SK-N-SH (cell line): ENCODE measurements at regions not wholly inside any gene's neighbourhood (a gene's known extent, or its start where the extent isn't known, plus 50 kb on each side); places are given as distances from the start of the nearest gene placed in this dataset.

Experiments used
- CTCF ChIA-PET: fragments of 300-600, 350-600 bp; formaldehyde crosslinking; extraction: SDS; loops from one replicate; lab custom pipeline; 2021; lab: Yijun Ruan, JAX
- POLR2A ChIA-PET: fragments of 350-600 bp; sonication (Branson Sonifier 250); formaldehyde crosslinking; extraction: SDS; loops from one replicate; lab custom pipeline; 2020; ENCODE audit warnings: antibody characterized with exemption, inconsistent platforms; lab: Yijun Ruan, JAX
- DNase-seq: peaks from one replicate; pipeline ENCODE4 v3.0.0; 2012
- H2AFZ ChIP-seq: fragments of 200-600 bp; sonication (generic); 2 replicates; pipeline ENCODE4 v1.8.1; 2016; ENCODE audit warnings: antibody characterized with exemption, mild to moderate bottlenecking, low read depth
- H3F3A ChIP-seq: fragments of 200-600 bp; sonication (generic); replicated peaks from 2 replicates; pipeline ENCODE3; 2016; ENCODE audit warnings: antibody characterized with exemption, mild to moderate bottlenecking; ENCODE audit not compliant: insufficient read depth
- H3K27ac ChIP-seq, 2 experiments: fragments of 200-500 bp in 1 of 2; fragments of 200-600 bp in 1 of 2; sonication (Bioruptor generic) in 1 of 2; sonication (generic), shearing (Covaris generic) in 1 of 2; 2 replicates each; pipeline versions ENCODE4 v1.5.1 to v1.6.1; 2014 to 2016; ENCODE audit warnings: low read depth in 2 of 2, inconsistent platforms in 1 of 2, low read length in 1 of 2, mild to moderate bottlenecking in 1 of 2, mixed read lengths in 1 of 2
- H3K27me3 ChIP-seq: fragments of 200-600 bp; sonication (generic), shearing (Covaris generic); 2 replicates; pipeline ENCODE4 v1.6.1; 2016; ENCODE audit warnings: mixed run types; ENCODE audit not compliant: insufficient read depth
- H3K36me3 ChIP-seq, 2 experiments: fragments of 200-500 bp in 1 of 2; fragments of 200-600 bp in 1 of 2; sonication (Bioruptor generic) in 1 of 2; sonication (generic) in 1 of 2; replicated peaks in 1 of 2; 2 replicates each; pipeline versions ENCODE3 to v1.5.1; 2014 to 2016; ENCODE audit warnings: low read length in 1 of 2, mild to moderate bottlenecking in 1 of 2; ENCODE audit not compliant: insufficient read depth in 2 of 2, control insufficient read depth in 1 of 2
- H3K4me1 ChIP-seq, 2 experiments: fragments of 200-500 bp in 1 of 2; fragments of 200-600 bp in 1 of 2; sonication (Bioruptor generic) in 1 of 2; sonication (generic), shearing (Covaris generic) in 1 of 2; 2 replicates each; pipeline versions ENCODE4 v1.5.1 to v1.6.1; 2014 to 2016; ENCODE audit warnings: low read depth in 1 of 2, low read length in 1 of 2, mixed run types in 1 of 2; ENCODE audit not compliant: insufficient read depth in 2 of 2, control insufficient read depth in 1 of 2
- H3K4me2 ChIP-seq: fragments of 200-600 bp; sonication (generic), shearing (Covaris generic); 2 replicates; pipeline ENCODE4 v1.6.1; 2017; ENCODE audit warnings: mixed run types
- H3K4me3 ChIP-seq, 2 experiments: fragments of 200-500 bp in 1 of 2; fragments of 200-600 bp in 1 of 2; sonication (Bioruptor generic) in 1 of 2; sonication (generic), shearing (Covaris generic) in 1 of 2; 2 replicates each; pipeline versions ENCODE4 v1.5.1 to v1.8.1; 2014 to 2016; ENCODE audit warnings: low read depth in 2 of 2, inconsistent platforms in 1 of 2, low read length in 1 of 2, mild to moderate bottlenecking in 1 of 2, mixed read lengths in 1 of 2, moderate library complexity in 1 of 2
- H3K79me2 ChIP-seq: fragments of 200-600 bp; sonication (generic); 2 replicates; pipeline ENCODE4 v1.8.1; 2017; ENCODE audit warnings: mild to moderate bottlenecking; ENCODE audit not compliant: insufficient read depth
- H3K9ac ChIP-seq: fragments of 200-600 bp; sonication (generic); 2 replicates; pipeline ENCODE4 v1.6.1; 2017; ENCODE audit warnings: mixed run types
- H3K9me2 ChIP-seq: fragments of 200-600 bp; sonication (generic); 2 replicates; pipeline ENCODE4 v1.6.1; 2017; ENCODE audit warnings: mixed run types
- H3K9me3 ChIP-seq: fragments of 200-600 bp; sonication (generic); 2 replicates; pipeline ENCODE4 v1.6.1; 2017; ENCODE audit warnings: mixed run types, mild to moderate bottlenecking, moderate library complexity
- H4K20me1 ChIP-seq: fragments of 200-600 bp; sonication (generic); 2 replicates; pipeline ENCODE4 v1.6.1; 2017; ENCODE audit warnings: mild to moderate bottlenecking, mixed run types; ENCODE audit not compliant: insufficient read depth
- CHD2 ChIP-seq: fragments of 150-350 bp; IDR thresholded peaks from 2 replicates; pipeline ENCODE4 v1.6.1; 2018; ENCODE audit warnings: low read length; ENCODE audit not compliant: partially characterized antibody
- EZH2phosphoT487 ChIP-seq: fragments of 200-600 bp; sonication (generic); IDR thresholded peaks from 2 replicates; pipeline ENCODE4 v1.6.1; 2017; ENCODE audit warnings: low read depth, mixed run types, mild to moderate bottlenecking, antibody characterized with exemption, moderate library complexity, borderline replicate concordance
- GABPA ChIP-seq: IDR thresholded peaks from 2 replicates; pipeline ENCODE4 v1.4.0; 2012; ENCODE audit warnings: low read depth, mild to moderate bottlenecking
- IRF3 ChIP-seq: fragments of 150-350 bp; IDR thresholded peaks from 2 replicates; pipeline ENCODE4 v1.6.1; 2016; ENCODE audit warnings: mild to moderate bottlenecking, low read depth, low read length
- MXI1 ChIP-seq: IDR thresholded peaks from 2 replicates; pipeline ENCODE4 v1.6.1; 2012; ENCODE audit warnings: mild to moderate bottlenecking, low read depth, low read length, improper control_type of control experiment
- PBX3 ChIP-seq: IDR thresholded peaks from 2 replicates; pipeline ENCODE4; 2012
- POLR2AphosphoS5 ChIP-seq: IDR thresholded peaks from 2 replicates; pipeline ENCODE4 v1.6.1; 2012; ENCODE audit warnings: low read depth, low read length
- RCOR1 ChIP-seq: fragments of 150-350 bp; IDR thresholded peaks from 2 replicates; pipeline ENCODE4 v1.6.1; 2017; ENCODE audit warnings: antibody characterized with exemption, low read length
- SIN3A ChIP-seq: IDR thresholded peaks from 2 replicates; pipeline ENCODE4 v1.6.1; 2012; ENCODE audit warnings: low read depth, mild to moderate bottlenecking, low read length, moderate library complexity, borderline replicate concordance
- SMC3 ChIP-seq: IDR thresholded peaks from 2 replicates; pipeline ENCODE4 v1.6.1; 2012; ENCODE audit warnings: low read depth, low read length, improper control_type of control experiment
- WGBS: methylation state at CpG from one replicate; pipeline ENCODE4 v1.1.6; 2017; ENCODE audit warnings: low lambda C conversion rate; 5-methylcytosine and 5-hydroxymethylcytosine counted together
- TF ChIP-seq, protein P1 (sequence below): IDR thresholded peaks from 2 replicates; pipeline ENCODE4 v1.6.1; 2012; ENCODE audit warnings: mild to moderate bottlenecking, low read depth, low read length, moderate library complexity
- TF ChIP-seq, protein P2 (sequence below): IDR thresholded peaks from 2 replicates; pipeline ENCODE4 v1.4.0; 2012; ENCODE audit warnings: low read depth
- TF ChIP-seq, protein P3 (sequence below): IDR thresholded peaks from 2 replicates; pipeline ENCODE4 v1.4.0; 2012; ENCODE audit warnings: low read depth, borderline replicate concordance

GRCh38 chr5:5781335-5781734, 358.9 kb downstream of the ICE1 start (continued):
- no peak for TF ChIP-seq POLR2AphosphoS5
- TF ChIP-seq GABPA: no peak
- TF ChIP-seq SIN3A: no peak

DNA sequence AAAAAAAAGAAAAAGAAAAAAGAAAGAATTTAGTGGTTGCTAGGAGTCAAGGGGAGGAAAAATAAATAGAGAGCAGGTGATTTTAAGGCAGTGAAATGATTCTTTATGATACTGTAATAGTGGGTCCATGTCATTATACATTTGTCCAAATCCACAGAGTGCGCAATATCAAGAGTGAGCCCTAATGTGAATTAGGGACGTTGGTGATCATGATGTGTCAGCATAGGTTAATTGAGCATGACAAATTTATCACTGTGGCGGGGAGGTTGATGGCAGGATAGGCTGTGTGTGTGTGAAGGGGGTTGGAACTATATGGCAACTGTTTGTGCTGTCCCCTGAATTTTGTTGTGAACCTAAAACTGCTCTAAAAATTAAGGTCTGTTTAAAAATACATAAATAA, 357.8 kb downstream of the ICE1 start:
- Histone ChIP-seq H3K27me3 (no peaks in the 10 kb centered on the region), H3K4me2 (no peak overlapping the region), H3K9me3 (no peaks in the 10 kb centered on the region), H2AFZ (no peak overlapping the region), H3K27ac (no peak overlapping the region), H3K4me3 (no peak overlapping the region), H3K4me1 (peaks cover 0 to 8% of the 10 kb centered on the region in 2 experiments; a peak in 1 of 4 replicates), H3K9ac (no peak overlapping the region), H3K9me2 (no peaks in the 10 kb centered on the region), H3K79me2 (no peaks in the 10 kb centered on the region), H4K20me1 (no peaks in the 10 kb centered on the region), H3K36me3 (no peaks in the 10 kb centered on the region), H3F3A (no peaks in the 10 kb centered on the region)
- POLR2A ChIA-PET: no interaction called here
- no peak for DNase-seq
- TF ChIP-seq SMC3 (no peak), MXI1 (no peak), IRF3 (no peak), EZH2phosphoT487 (no peak), RCOR1 (no peak), PBX3 (no peak), CHD2 (no peak)
- TF ChIP-seq, protein P1, sequence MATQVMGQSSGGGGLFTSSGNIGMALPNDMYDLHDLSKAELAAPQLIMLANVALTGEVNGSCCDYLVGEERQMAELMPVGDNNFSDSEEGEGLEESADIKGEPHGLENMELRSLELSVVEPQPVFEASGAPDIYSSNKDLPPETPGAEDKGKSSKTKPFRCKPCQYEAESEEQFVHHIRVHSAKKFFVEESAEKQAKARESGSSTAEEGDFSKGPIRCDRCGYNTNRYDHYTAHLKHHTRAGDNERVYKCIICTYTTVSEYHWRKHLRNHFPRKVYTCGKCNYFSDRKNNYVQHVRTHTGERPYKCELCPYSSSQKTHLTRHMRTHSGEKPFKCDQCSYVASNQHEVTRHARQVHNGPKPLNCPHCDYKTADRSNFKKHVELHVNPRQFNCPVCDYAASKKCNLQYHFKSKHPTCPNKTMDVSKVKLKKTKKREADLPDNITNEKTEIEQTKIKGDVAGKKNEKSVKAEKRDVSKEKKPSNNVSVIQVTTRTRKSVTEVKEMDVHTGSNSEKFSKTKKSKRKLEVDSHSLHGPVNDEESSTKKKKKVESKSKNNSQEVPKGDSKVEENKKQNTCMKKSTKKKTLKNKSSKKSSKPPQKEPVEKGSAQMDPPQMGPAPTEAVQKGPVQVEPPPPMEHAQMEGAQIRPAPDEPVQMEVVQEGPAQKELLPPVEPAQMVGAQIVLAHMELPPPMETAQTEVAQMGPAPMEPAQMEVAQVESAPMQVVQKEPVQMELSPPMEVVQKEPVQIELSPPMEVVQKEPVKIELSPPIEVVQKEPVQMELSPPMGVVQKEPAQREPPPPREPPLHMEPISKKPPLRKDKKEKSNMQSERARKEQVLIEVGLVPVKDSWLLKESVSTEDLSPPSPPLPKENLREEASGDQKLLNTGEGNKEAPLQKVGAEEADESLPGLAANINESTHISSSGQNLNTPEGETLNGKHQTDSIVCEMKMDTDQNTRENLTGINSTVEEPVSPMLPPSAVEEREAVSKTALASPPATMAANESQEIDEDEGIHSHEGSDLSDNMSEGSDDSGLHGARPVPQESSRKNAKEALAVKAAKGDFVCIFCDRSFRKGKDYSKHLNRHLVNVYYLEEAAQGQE: no peak
- TF ChIP-seq, protein P2, sequence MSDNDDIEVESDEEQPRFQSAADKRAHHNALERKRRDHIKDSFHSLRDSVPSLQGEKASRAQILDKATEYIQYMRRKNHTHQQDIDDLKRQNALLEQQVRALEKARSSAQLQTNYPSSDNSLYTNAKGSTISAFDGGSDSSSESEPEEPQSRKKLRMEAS: no peak
- TF ChIP-seq, protein P3, sequence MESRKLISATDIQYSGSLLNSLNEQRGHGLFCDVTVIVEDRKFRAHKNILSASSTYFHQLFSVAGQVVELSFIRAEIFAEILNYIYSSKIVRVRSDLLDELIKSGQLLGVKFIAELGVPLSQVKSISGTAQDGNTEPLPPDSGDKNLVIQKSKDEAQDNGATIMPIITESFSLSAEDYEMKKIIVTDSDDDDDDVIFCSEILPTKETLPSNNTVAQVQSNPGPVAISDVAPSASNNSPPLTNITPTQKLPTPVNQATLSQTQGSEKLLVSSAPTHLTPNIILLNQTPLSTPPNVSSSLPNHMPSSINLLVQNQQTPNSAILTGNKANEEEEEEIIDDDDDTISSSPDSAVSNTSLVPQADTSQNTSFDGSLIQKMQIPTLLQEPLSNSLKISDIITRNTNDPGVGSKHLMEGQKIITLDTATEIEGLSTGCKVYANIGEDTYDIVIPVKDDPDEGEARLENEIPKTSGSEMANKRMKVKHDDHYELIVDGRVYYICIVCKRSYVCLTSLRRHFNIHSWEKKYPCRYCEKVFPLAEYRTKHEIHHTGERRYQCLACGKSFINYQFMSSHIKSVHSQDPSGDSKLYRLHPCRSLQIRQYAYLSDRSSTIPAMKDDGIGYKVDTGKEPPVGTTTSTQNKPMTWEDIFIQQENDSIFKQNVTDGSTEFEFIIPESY: no peak
- CTCF ChIA-PET: interaction anchor here (1.1 kb wide), 1 partner anchor 14 kb away, joined by 3 read pairs; no protein-coding TSS in a partner anchor
- 48% methylated on average over 3 of the region's 3 CpGs for WGBS
